Smooth muscle cell (in vitro differentiated cells): ENCODE measurements at regions not wholly inside any gene's neighbourhood (a gene's known extent, or its start where the extent isn't known, plus 50 kb on each side); places are given as distances from the start of the nearest gene placed in this dataset.

Experiments used
- DNase-seq: peaks from one replicate; lab custom pipeline; 2025; ENCODE audit not compliant: unreplicated experiment; lab: John Stamatoyannopoulos, UW
- H2AFZ ChIP-seq: fragments of 200-600 bp; sonication (generic); 2 replicates; pipeline ENCODE4 v1.6.0; 2016; ENCODE audit warnings: antibody characterized with exemption, low read depth, mild to moderate bottlenecking
- H3F3A ChIP-seq: fragments of 200-600 bp; sonication (generic); 2 replicates; pipeline ENCODE4 v1.6.0; 2017; ENCODE audit warnings: antibody characterized with exemption, low read depth
- H3K27ac ChIP-seq: fragments of 200-600 bp; sonication (generic); 2 replicates; pipeline ENCODE4 v1.5.1; 2016; ENCODE audit warnings: low read depth, mild to moderate bottlenecking
- H3K27me3 ChIP-seq: fragments of 200-600 bp; sonication (generic); 2 replicates; pipeline ENCODE4 v1.6.1; 2016; ENCODE audit warnings: low read depth, mild to moderate bottlenecking
- H3K36me3 ChIP-seq: fragments of 200-600 bp; sonication (generic); 2 replicates; pipeline ENCODE4 v1.5.1; 2016; ENCODE audit warnings: low read depth
- H3K4me1 ChIP-seq: fragments of 200-600 bp; sonication (generic); 2 replicates; pipeline ENCODE4 v1.5.1; 2016; ENCODE audit warnings: low read depth
- H3K4me2 ChIP-seq: fragments of 200-600 bp; sonication (generic); 2 replicates; pipeline ENCODE4 v1.6.0; 2016; ENCODE audit warnings: mild to moderate bottlenecking
- H3K4me3 ChIP-seq: fragments of 200-600 bp; sonication (generic); 2 replicates; pipeline ENCODE4 v1.5.1; 2016; ENCODE audit warnings: mild to moderate bottlenecking
- H3K79me2 ChIP-seq: fragments of 200-600 bp; sonication (generic); 2 replicates; pipeline ENCODE4 v1.6.0; 2016; ENCODE audit warnings: low read depth, mild to moderate bottlenecking
- H3K9ac ChIP-seq: fragments of 200-600 bp; sonication (generic); 2 replicates; pipeline ENCODE4 v1.6.0; 2016; ENCODE audit warnings: low read depth
- H3K9me3 ChIP-seq: fragments of 200-600 bp; sonication (generic); replicated peaks from 2 replicates; pipeline ENCODE4 v1.5.1; 2016; ENCODE audit warnings: low read depth
- H4K20me1 ChIP-seq: fragments of 200-600 bp; sonication (generic); 2 replicates; pipeline ENCODE4 v1.6.0; 2016; ENCODE audit warnings: low read depth
- WGBS: methylation state at CpG from one replicate; pipeline ENCODE4 v1.1.7; 2016; ENCODE audit warnings: low lambda C conversion rate; 5-methylcytosine and 5-hydroxymethylcytosine counted together
- TF ChIP-seq, protein P1 (sequence below): fragments of 200-600 bp; sonication (generic); IDR thresholded peaks from 2 replicates; pipeline ENCODE4 v1.5.1; 2017; ENCODE audit warnings: borderline replicate concordance, mild to moderate bottlenecking, antibody characterized with exemption; ENCODE audit not compliant: insufficient read depth, poor library complexity, severe bottlenecking

DNA sequence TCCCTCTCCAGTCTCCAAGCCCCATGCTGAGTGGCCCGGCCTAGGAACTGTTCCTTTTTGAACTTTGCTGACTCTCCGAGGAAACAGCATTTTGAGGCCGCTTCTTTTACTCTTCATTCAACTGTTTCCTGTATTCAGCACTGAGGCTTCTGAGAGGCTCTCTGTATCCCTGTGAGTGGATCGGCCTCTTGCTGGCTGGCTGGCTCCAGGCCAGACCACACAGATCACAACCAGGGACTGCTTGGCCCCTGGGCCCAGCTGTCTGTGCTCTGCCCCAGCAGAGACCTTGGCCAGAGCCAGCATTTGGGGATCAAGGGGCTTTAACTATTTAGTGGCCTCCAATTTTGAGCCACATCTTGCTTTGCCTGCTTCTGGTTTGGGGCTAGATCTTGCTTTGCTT is 75.6 kb upstream of the KL start:
- Histone ChIP-seq H3K4me2 (peak overlapping the region; percentile 56), H2AFZ (peak overlapping the region; percentile 20), H4K20me1 (no peaks in the 10 kb centered on the region), H3K27ac (peak overlapping the region; percentile 63), H3K9ac (no peak overlapping the region), H3K9me3 (no peaks in the 10 kb centered on the region), H3F3A (no peaks in the 10 kb centered on the region), H3K79me2 (no peaks in the 10 kb centered on the region), H3K27me3 (no peaks in the 10 kb centered on the region), H3K36me3 (no peaks in the 10 kb centered on the region), H3K4me1 (no peaks in the 10 kb centered on the region), H3K4me3 (no peak overlapping the region)
- TF ChIP-seq, protein P1, sequence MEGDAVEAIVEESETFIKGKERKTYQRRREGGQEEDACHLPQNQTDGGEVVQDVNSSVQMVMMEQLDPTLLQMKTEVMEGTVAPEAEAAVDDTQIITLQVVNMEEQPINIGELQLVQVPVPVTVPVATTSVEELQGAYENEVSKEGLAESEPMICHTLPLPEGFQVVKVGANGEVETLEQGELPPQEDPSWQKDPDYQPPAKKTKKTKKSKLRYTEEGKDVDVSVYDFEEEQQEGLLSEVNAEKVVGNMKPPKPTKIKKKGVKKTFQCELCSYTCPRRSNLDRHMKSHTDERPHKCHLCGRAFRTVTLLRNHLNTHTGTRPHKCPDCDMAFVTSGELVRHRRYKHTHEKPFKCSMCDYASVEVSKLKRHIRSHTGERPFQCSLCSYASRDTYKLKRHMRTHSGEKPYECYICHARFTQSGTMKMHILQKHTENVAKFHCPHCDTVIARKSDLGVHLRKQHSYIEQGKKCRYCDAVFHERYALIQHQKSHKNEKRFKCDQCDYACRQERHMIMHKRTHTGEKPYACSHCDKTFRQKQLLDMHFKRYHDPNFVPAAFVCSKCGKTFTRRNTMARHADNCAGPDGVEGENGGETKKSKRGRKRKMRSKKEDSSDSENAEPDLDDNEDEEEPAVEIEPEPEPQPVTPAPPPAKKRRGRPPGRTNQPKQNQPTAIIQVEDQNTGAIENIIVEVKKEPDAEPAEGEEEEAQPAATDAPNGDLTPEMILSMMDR: no peak
- WGBS: 23% methylated on average over 4 of the region's 4 CpGs
- DNase-seq: peak; percentile 14

GRCh38 chr13:32941368-32941767 is 74.9 kb upstream of the KL start:
- H3K9ac ChIP-seq: no peak overlapping the region
- H3K79me2 ChIP-seq: no peaks in the 10 kb centered on the region
- no peaks in the 10 kb centered on the region for H3F3A ChIP-seq
- no peak overlapping the region for H2AFZ ChIP-seq
- H4K20me1 ChIP-seq: no peaks in the 10 kb centered on the region
- 72% methylated on average over 3 of the region's 3 CpGs for WGBS
- H3K4me1 ChIP-seq: no peaks in the 10 kb centered on the region
- no peak for DNase-seq
- H3K27ac ChIP-seq: no peak overlapping the region
- H3K4me2 ChIP-seq: no peak overlapping the region
- H3K4me3 ChIP-seq: no peak overlapping the region
- H3K27me3 ChIP-seq: no peaks in the 10 kb centered on the region
- TF ChIP-seq, protein P1: no peak
- no peaks in the 10 kb centered on the region for H3K9me3 ChIP-seq
- H3K36me3 ChIP-seq: no peaks in the 10 kb centered on the region

GRCh38 chr13:32946558-32946957 is 69.7 kb upstream of the KL start:
- Histone ChIP-seq H3K4me2 (no peak overlapping the region), H3K27ac (no peak overlapping the region), H3K27me3 (peaks cover 7% of the 10 kb centered on the region), H3K4me1 (no peaks in the 10 kb centered on the region), H2AFZ (no peak overlapping the region), H3K36me3 (no peaks in the 10 kb centered on the region), H4K20me1 (no peaks in the 10 kb centered on the region), H3K79me2 (no peaks in the 10 kb centered on the region), H3K9ac (no peak overlapping the region), H3K9me3 (no peaks in the 10 kb centered on the region), H3F3A (no peaks in the 10 kb centered on the region), H3K4me3 (no peak overlapping the region)
- 93% methylated on average over 5 of the region's 5 CpGs for WGBS
- DNase-seq: no peak
- TF ChIP-seq, protein P1: no peak

GRCh38 chr13:32947411-32948276 is 68.6 kb upstream of the KL start:
- DNase-seq: no peak
- Histone ChIP-seq H3K36me3 (no peaks in the 10 kb centered on the region), H4K20me1 (no peaks in the 10 kb centered on the region), H3K4me1 (no peaks in the 10 kb centered on the region), H3K9ac (no peak overlapping the region), H3K9me3 (no peaks in the 10 kb centered on the region), H3K4me2 (no peak overlapping the region), H3K27ac (no peak overlapping the region), H3K4me3 (no peak overlapping the region), H2AFZ (no peak overlapping the region), H3F3A (no peaks in the 10 kb centered on the region), H3K27me3 (peaks cover 7% of the 10 kb centered on the region), H3K79me2 (no peaks in the 10 kb centered on the region)
- TF ChIP-seq, protein P1: no peak
- 89% methylated on average over 8 of the region's 8 CpGs for WGBS
